ENCODE measurements at regions not wholly inside any gene's neighbourhood (a gene's known extent, or its start where the extent isn't known, plus 50 kb on each side); places are given as distances from the start of the nearest gene placed in this dataset.
A peak's percentile ranks its signal among the peaks of the same experiment; 100 is the strongest.

DNA sequence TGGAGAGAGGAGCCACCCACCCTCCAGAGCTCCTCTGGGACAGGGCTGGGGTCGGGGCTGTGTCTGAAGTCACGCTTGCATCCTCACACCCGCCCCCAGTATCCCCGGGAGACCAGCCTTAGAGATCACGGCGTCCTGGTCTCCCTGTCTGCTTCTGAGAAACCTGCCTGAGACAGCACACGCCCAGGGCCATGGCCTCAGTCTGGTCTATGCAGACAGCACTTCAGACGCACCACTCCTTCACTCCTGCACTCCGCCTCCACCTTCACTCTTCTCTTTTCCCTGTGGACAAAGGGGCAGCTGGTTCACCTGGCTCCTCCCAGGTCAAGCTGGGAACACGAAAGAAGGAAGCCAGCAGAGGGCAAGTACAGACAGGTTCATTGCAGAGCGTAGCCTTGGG is 248.0 kb upstream of the GSE1 start:
- ATAC-seq: peak; percentile 2 to 4
- no peak for DNase-seq

DNA sequence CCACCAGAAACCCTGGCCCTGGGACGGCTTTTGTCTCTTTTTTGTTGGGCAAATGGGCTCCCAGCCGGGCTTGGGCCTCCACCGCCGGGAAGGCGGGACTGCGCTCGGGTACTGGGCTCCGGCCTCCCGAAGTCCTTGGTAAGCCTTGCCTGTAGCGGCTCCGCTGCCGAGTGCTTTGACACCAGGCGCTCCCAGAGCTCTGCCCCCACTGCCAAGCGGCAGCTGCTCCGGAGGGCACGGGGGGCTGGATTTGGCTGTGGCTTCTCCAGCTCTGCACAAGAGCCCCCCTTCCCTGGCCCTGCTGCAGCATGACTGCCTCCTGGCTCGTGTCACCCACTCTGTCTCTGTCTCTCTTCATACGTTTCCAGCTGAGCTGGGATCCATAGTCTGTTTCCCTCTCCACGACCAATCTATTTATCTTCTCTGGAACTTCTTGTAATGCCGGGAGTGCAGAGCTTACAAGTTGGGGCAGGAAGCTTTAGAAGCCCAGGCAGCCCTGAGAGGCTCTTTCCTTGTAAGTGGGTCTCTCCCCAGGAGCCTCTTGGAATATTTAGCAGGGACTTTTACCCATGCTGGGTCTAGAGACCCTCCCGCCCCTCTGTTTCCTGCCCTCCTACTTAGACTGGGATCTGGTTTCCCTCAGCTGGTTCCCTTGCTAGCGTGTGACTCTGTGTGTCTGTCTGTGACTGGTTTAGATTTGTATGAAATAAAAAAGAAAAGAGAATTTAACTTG is 246.9 kb upstream of the GSE1 start:
- DNase-seq (no peak), ATAC-seq (no peak)
- intact Hi-C loops (cut with DNase I): no loop called here
- Histone ChIP-seq H3K4me3 (no peak overlapping the region), H3K4me1 (peaks cover 31% of the 10 kb centered on the region), H3K9me3 (no peaks in the 10 kb centered on the region), H3K27me3 (ENCODE audit: low read depth) (no peaks in the 10 kb centered on the region), H3K27ac (no peak overlapping the region), H3K36me3 (no peaks in the 10 kb centered on the region)
- TF ChIP-seq, protein P1, sequence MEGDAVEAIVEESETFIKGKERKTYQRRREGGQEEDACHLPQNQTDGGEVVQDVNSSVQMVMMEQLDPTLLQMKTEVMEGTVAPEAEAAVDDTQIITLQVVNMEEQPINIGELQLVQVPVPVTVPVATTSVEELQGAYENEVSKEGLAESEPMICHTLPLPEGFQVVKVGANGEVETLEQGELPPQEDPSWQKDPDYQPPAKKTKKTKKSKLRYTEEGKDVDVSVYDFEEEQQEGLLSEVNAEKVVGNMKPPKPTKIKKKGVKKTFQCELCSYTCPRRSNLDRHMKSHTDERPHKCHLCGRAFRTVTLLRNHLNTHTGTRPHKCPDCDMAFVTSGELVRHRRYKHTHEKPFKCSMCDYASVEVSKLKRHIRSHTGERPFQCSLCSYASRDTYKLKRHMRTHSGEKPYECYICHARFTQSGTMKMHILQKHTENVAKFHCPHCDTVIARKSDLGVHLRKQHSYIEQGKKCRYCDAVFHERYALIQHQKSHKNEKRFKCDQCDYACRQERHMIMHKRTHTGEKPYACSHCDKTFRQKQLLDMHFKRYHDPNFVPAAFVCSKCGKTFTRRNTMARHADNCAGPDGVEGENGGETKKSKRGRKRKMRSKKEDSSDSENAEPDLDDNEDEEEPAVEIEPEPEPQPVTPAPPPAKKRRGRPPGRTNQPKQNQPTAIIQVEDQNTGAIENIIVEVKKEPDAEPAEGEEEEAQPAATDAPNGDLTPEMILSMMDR (IDR thresholded peaks at IDR 0.05): no peak

More for the DNA sequence above, 248.0 kb upstream of the GSE1 start:
- Histone ChIP-seq H3K9me3 (no peaks in the 10 kb centered on the region), H3K27me3 (ENCODE audit: low read depth) (no peaks in the 10 kb centered on the region), H3K4me3 (no peak overlapping the region), H3K27ac (peak overlapping the region; percentile 41), H3K36me3 (no peaks in the 10 kb centered on the region), H3K4me1 (peaks cover 21% of the 10 kb centered on the region)
- intact Hi-C loops (cut with DNase I): no loop called here
- TF ChIP-seq, protein P1 (IDR thresholded peaks at IDR 0.05): no peak

DNA sequence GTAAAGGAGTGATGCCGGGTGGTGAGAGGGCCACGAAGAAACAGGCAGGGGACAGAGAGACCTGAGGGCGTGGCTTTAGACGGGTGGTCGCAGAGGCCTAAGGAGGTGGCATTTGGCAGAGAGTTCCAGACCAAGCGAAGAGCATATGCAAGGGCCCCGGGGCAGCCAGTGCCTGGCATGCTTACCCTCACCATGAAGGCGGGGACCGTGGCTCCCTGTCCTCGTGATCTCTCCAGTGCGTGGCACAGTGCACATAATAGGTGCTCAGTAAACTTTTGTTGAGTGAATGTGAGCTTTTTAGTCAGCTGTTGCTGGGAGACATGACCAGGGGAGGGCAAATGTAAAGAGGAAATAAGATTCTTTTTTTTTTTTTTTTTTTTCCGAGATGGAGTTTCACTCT is 245.6 kb upstream of the GSE1 start:
- DNase-seq: no peak
- Histone ChIP-seq H3K27me3 (ENCODE audit: low read depth) (no peaks in the 10 kb centered on the region), H3K27ac (no peak overlapping the region), H3K9me3 (no peaks in the 10 kb centered on the region), H3K4me3 (no peak overlapping the region), H3K4me1 (peaks cover 37% of the 10 kb centered on the region), H3K36me3 (no peaks in the 10 kb centered on the region)
- no peak for ATAC-seq
- TF ChIP-seq, protein P1 (IDR thresholded peaks at IDR 0.05): no peak
- intact Hi-C loops (cut with DNase I): no loop called here

DNA sequence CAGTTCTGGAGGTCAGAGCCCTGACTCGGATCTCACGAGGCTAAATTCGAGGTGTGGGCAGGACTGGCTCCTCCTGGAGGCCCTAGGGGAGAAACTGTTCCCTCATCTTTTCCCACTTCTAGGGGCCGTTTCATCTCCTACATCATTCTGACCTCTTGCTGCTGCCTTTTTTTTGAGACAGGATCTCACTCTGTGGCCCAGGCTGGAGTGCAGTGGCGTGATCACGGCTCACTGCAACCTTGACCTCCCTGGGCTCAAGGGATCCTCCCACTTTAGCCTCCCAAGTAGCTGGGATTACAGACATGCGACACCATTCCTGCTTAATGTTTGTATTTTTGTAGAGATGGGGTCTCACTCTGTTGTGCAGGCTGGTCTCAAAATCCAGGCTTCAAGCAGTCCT is 244.1 kb upstream of the GSE1 start:
- Histone ChIP-seq H3K9me3 (no peaks in the 10 kb centered on the region), H3K4me3 (no peak overlapping the region), H3K4me1 (peaks cover 37% of the 10 kb centered on the region), H3K36me3 (no peaks in the 10 kb centered on the region), H3K27ac (no peak overlapping the region), H3K27me3 (ENCODE audit: low read depth) (no peaks in the 10 kb centered on the region)
- ATAC-seq (no peak), DNase-seq (no peak)
- intact Hi-C loops (cut with DNase I): no loop called here
- TF ChIP-seq, protein P1 (IDR thresholded peaks at IDR 0.05): no peak

DNA sequence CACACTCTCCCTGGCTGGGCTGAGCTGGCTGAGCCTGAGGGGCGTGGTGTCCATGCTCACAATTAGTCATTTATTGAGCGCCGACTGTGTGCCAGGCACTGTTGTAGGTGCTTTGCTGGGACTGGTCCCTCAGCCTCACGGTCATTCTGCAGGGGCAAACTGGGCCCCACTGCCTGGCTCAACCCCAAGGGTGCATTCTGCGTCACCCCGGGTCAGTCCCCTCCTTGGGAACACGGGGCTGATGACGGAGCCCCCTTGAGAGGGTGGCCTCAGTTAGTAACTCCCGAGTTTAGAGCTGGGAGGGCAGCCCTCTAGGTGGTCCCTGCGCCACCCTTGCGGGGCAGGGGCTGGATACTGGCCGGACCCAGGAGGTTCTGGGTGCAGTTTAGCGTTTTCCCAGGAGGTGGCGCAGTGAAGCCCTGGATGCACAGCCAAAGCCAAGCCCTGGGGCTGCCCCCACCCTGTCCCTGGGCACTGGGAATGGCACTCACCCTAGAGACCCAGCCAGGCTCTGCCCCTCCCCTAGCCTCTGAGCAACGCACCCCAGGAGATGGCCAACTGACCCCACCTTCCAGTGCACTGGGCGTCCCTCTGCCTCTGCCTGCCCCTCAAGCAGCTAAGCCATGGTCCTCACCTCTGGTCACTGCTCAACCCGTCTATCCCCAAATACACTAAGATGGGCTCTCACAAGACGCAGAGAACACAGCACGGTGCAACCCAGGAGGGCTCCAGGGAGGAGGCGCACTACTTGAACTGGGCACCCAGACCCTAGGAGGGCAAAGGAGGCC is 243.2 kb upstream of the GSE1 start:
- ATAC-seq (peak; percentile 77 to 80), DNase-seq (peak; percentile 79)
- Histone ChIP-seq H3K4me3 (no peak overlapping the region), H3K27me3 (ENCODE audit: low read depth) (no peaks in the 10 kb centered on the region), H3K36me3 (no peaks in the 10 kb centered on the region), H3K9me3 (no peaks in the 10 kb centered on the region), H3K4me1 (peaks cover 28% of the 10 kb centered on the region), H3K27ac (peak overlapping the region; percentile 60)
- TF ChIP-seq, protein P1 (IDR thresholded peaks at IDR 0.05): peak; percentile 68
- intact Hi-C loops (cut with DNase I): no loop called here

All from lower lobe of right lung (tissue), 2 donors.